Sigmoid colon (tissue), 6 donors: ENCODE measurements at regions not wholly inside any gene's neighbourhood (a gene's known extent, or its start where the extent isn't known, plus 50 kb on each side); places are given as distances from the start of the nearest gene placed in this dataset.

Experiments
- DNase-seq: peaks from one replicate; pipeline ENCODE4 v3.0.0-alpha.2; 2019
- H3K27ac ChIP-seq, 4 donors: fragments of 200-600 bp; sonication (generic); one replicate each; pipeline ENCODE4 v1.5.1; 2016 to 2019; ENCODE audit warnings: mild to moderate bottlenecking in 1 of 4
- H3K27me3 ChIP-seq, 3 donors: fragments of 200-600 bp; sonication (generic); one replicate each; pipeline ENCODE4 v1.5.1; 2019; ENCODE audit warnings: mild to moderate bottlenecking in 1 of 3
- H3K36me3 ChIP-seq, 4 donors: fragments of 200-600 bp; sonication (generic); one replicate each; pipeline ENCODE4 v1.5.1; 2016 to 2019
- H3K4me1 ChIP-seq, 4 donors: fragments of 200-600 bp; sonication (generic); one replicate each; pipeline ENCODE4 v1.5.1; 2017 to 2019
- H3K4me3 ChIP-seq, 4 donors: fragments of 200-600 bp; sonication (generic); one replicate each; pipeline ENCODE4 v1.5.1; 2017 to 2019; ENCODE audit warnings: mild to moderate bottlenecking in 2 of 4, moderate library complexity in 1 of 4
- H3K9me3 ChIP-seq, 4 donors: fragments of 200-600 bp in 3 of 4; sonication (generic) in 3 of 4; one replicate each; pipeline versions ENCODE4 v1.5.1 to v1.6.1; 2013 to 2019
- EP300 ChIP-seq, 4 donors: sonication (generic); formaldehyde crosslinking; IDR thresholded peaks; one replicate each; pipeline ENCODE4 v1.6.1; 2017; ENCODE audit warnings: antibody characterized with exemption in 4 of 4
- POLR2A ChIP-seq, 2 donors: fragments of 450-650 bp; IDR thresholded peaks; one replicate each; pipeline ENCODE4 v1.6.1; 2016; ENCODE audit warnings: antibody characterized with exemption in 2 of 2, mild to moderate bottlenecking in 2 of 2, moderate library complexity in 2 of 2
- POLR2AphosphoS5 ChIP-seq, 4 donors: sonication (generic); formaldehyde crosslinking; IDR thresholded peaks; one replicate each; pipeline ENCODE4 v1.6.1; 2017; ENCODE audit warnings: antibody characterized with exemption in 4 of 4
- WGBS, 2 donors: extraction: QIAGEN DNeasy Blood & Tissue Kit; methylation state at CpG; one replicate each; pipeline ENCODE4 v1.1.7; 2013; 5-methylcytosine and 5-hydroxymethylcytosine counted together
- intact Hi-C: fragments of 100-400 bp; cut with DNase I; formaldehyde crosslinking; loops from one replicate; pipeline ENCODE4 v1.15.1; 2023
- TF ChIP-seq, protein P1 (sequence below), 4 experiments: fragments of 450-650 bp in 3 of 4; fragments of 200-600 bp in 1 of 4; IDR thresholded peaks; one replicate each; pipeline ENCODE4 v1.5.1; 2016 to 2019; ENCODE audit warnings: antibody characterized with exemption in 4 of 4, mild to moderate bottlenecking in 3 of 4, moderate library complexity in 2 of 4
- donor health status: healthy with polysubstance abuse.
- donor health status: healthy.

DNA sequence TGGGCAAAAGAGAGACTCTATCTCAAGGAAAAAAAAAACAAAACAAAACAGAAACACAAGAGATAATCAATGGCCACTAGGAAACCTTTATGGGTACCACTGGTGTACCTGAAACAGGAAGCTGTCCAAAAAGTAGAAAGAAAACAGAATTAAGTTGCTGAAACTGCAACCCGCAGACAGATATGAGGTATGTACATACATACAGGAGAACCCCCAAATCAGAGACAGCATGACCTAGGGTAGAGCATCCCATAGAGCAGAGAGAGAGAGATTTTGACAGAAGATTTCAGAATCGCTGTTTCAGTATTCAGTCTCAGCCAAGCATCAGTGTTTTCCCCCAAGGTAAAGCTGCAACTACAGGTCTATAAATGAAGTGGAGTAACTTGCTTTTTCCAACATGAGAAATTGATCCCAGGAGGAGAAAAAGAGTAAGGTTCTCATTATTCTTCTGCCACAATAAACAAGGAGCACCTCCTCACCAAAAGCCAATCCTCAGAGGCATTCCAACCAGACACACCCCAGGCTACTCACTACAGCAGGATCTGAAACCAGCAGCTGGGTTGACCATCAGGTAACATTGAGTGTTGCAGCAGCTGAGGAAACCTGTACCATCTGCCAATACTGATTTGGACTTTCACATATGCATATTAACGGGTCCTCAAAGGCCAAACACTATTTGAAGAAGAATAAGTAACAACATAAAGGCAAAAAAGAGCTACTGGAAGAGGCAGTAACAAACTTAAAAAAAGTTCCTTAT, 630.0 kb downstream of the TAF11L14 start:
- Histone ChIP-seq H3K27ac (no peak overlapping the region), H3K4me1 (no peaks in the 10 kb centered on the region), H3K9me3 (no peaks in the 10 kb centered on the region), H3K4me3 (no peak overlapping the region), H3K27me3 (no peaks in the 10 kb centered on the region), H3K36me3 (no peaks in the 10 kb centered on the region)
- WGBS, 2 donors = 87 to 89% methylated on average over 3 of the region's 3 CpGs
- intact Hi-C loops = no loop called here
- no peak for DNase-seq
- TF ChIP-seq, protein P1, sequence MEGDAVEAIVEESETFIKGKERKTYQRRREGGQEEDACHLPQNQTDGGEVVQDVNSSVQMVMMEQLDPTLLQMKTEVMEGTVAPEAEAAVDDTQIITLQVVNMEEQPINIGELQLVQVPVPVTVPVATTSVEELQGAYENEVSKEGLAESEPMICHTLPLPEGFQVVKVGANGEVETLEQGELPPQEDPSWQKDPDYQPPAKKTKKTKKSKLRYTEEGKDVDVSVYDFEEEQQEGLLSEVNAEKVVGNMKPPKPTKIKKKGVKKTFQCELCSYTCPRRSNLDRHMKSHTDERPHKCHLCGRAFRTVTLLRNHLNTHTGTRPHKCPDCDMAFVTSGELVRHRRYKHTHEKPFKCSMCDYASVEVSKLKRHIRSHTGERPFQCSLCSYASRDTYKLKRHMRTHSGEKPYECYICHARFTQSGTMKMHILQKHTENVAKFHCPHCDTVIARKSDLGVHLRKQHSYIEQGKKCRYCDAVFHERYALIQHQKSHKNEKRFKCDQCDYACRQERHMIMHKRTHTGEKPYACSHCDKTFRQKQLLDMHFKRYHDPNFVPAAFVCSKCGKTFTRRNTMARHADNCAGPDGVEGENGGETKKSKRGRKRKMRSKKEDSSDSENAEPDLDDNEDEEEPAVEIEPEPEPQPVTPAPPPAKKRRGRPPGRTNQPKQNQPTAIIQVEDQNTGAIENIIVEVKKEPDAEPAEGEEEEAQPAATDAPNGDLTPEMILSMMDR (IDR thresholded peaks at IDR 0.05) = no peak
- no peak for TF ChIP-seq EP300 (IDR thresholded peaks at IDR 0.05)
- TF ChIP-seq POLR2A (IDR thresholded peaks at IDR 0.05) = no peak
- no peak for TF ChIP-seq POLR2AphosphoS5 (IDR thresholded peaks at IDR 0.05)

GRCh38 chr5:18270635-18271338, 636.5 kb downstream of the TAF11L14 start:
- WGBS, 2 donors = 90 to 91% methylated on average over 4 of the region's 4 CpGs
- no peaks in the 10 kb centered on the region for H3K36me3 ChIP-seq
- no peaks in the 10 kb centered on the region for H3K27me3 ChIP-seq
- TF ChIP-seq EP300 (IDR thresholded peaks at IDR 0.05) = no peak
- TF ChIP-seq POLR2A (IDR thresholded peaks at IDR 0.05) = no peak
- TF ChIP-seq POLR2AphosphoS5 (IDR thresholded peaks at IDR 0.05) = no peak
- TF ChIP-seq, protein P1 (IDR thresholded peaks at IDR 0.05) = no peak
- H3K4me1 ChIP-seq = no peaks in the 10 kb centered on the region
- intact Hi-C loops = no loop called here
- no peak overlapping the region for H3K4me3 ChIP-seq
- peaks cover 0 to under 1% (median 0%) of the 10 kb centered on the region in 4 donors for H3K9me3 ChIP-seq
- no peak for DNase-seq
- H3K27ac ChIP-seq = no peak overlapping the region

DNA sequence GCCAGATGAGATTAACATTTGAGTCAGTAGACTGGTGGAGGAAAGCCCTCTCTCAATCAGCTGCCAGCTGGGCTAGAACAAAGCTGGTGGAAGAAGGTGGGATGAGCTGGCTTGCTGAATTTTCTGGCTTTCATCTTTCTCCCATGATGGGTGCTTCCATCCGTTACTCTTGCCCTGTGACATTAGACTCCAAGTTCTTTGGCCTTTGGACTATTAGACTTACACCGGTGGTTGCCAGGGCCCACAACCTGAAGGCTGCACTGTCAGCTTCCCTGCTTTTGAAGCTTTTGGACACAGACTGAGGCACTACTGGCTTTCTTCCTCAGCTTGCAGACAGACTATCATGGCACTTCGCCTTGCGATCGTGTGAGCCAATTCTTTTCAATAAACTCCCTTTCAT, 642.7 kb downstream of the TAF11L14 start:
- H3K27me3 ChIP-seq = no peaks in the 10 kb centered on the region
- H3K36me3 ChIP-seq = no peaks in the 10 kb centered on the region
- no peak overlapping the region for H3K27ac ChIP-seq
- TF ChIP-seq POLR2A (IDR thresholded peaks at IDR 0.05) (no peak), POLR2AphosphoS5 (IDR thresholded peaks at IDR 0.05) (no peak), EP300 (IDR thresholded peaks at IDR 0.05) (no peak)
- TF ChIP-seq, protein P1 (IDR thresholded peaks at IDR 0.05) = no peak
- no peaks in the 10 kb centered on the region for H3K4me1 ChIP-seq
- H3K4me3 ChIP-seq = no peak overlapping the region
- DNase-seq = no peak
- peaks cover 0 to 3% (median 0%) of the 10 kb centered on the region in 4 donors for H3K9me3 ChIP-seq
- WGBS, 2 donors = 87 to 90% methylated on average over 5 of the region's 5 CpGs
- intact Hi-C loops = no loop called here

DNA sequence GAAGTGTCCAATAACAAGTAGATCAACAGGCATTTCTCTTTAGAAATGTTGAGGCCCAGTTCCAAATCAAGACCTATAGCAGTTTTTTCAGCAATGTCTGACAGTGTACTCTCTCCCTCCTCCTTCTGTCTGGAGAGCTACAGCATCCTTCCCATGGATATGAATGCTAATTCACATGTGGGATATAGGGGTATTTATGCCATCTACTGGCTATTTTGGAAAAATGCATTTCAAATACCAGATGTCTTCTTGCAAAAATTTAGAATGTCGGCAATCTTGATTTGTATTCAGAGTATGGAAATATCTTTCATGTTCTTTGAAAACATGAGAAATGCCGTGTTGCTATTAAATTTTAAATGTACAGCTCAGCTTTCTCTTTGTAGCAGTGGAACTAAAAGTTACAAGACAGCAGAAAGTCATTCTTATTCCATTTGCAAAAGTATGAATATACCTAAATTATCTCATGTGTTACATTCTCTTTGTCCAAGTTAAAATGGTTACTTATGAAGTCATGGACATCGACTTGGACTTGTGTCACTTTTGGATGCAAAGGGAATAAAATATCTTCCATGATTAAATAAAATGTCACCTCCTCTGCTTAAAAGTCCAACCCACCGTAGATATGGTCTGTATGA, 647.8 kb downstream of the TAF11L14 start:
- Histone ChIP-seq H3K9me3 (no peaks in the 10 kb centered on the region), H3K4me3 (no peak overlapping the region), H3K36me3 (no peaks in the 10 kb centered on the region), H3K27me3 (no peaks in the 10 kb centered on the region), H3K27ac (no peak overlapping the region), H3K4me1 (no peaks in the 10 kb centered on the region)
- 48 to 63% methylated on average over 4 of the region's 4 CpGs for WGBS, 2 donors
- intact Hi-C loops = no loop called here
- DNase-seq = no peak
- TF ChIP-seq, protein P1 (IDR thresholded peaks at IDR 0.05) = no peak
- TF ChIP-seq POLR2AphosphoS5 (IDR thresholded peaks at IDR 0.05) (no peak), POLR2A (IDR thresholded peaks at IDR 0.05) (no peak), EP300 (IDR thresholded peaks at IDR 0.05) (no peak)
